ENCODE measurements at regions not wholly inside any gene's neighbourhood (a gene's known extent, or its start where the extent isn't known, plus 50 kb on each side); places are given as distances from the start of the nearest gene placed in this dataset.

GRCh38 chr5:35420200-35420599 is 189.9 kb upstream of the PRLR start:
- H3K4me2 ChIP-seq (ENCODE audit: insufficient read depth, low read length, poor library complexity, severe bottlenecking), result no peak overlapping the region
- no peak overlapping the region for H2BK5ac ChIP-seq (ENCODE audit: low read length)
- H3K4me1 ChIP-seq (ENCODE audit: control insufficient read depth in 2 of 2, insufficient read depth in 1 of 2, low read depth in 1 of 2, low read length in 2 of 2), result no peaks in the 10 kb centered on the region
- no peak overlapping the region for H3K27ac ChIP-seq (replicated peaks; ENCODE audit: low read length)
- no peak overlapping the region for H3K14ac ChIP-seq (ENCODE audit: low read length)
- H2BK120ac ChIP-seq (ENCODE audit: low read depth, low read length), result no peak overlapping the region
- no peaks in the 10 kb centered on the region for H3K9me3 ChIP-seq (replicated peaks in 1 of 2; ENCODE audit: control insufficient read depth in 2 of 2, insufficient read depth in 1 of 2, low read depth in 1 of 2, low read length in 2 of 2)
- no peak overlapping the region for H2BK12ac ChIP-seq (ENCODE audit: low read length)
- no peak overlapping the region for H4K8ac ChIP-seq (ENCODE audit: low read depth, low read length)
- H2AK5ac ChIP-seq (ENCODE audit: low read depth, low read length), result no peak overlapping the region
- no peak overlapping the region for H2AFZ ChIP-seq (ENCODE audit: low read length)
- H3K4me3 ChIP-seq (ENCODE audit: low read length in 2 of 2), result no peak overlapping the region
- H3K79me1 ChIP-seq (ENCODE audit: low read depth, low read length), result no peaks in the 10 kb centered on the region
- H4K91ac ChIP-seq (ENCODE audit: low read depth, low read length, poor library complexity), result no peak overlapping the region
- no peaks in the 10 kb centered on the region for H3K36me3 ChIP-seq (replicated peaks in 1 of 2; ENCODE audit: control insufficient read depth in 2 of 2, insufficient read depth in 2 of 2, low read length in 2 of 2)
- no peak overlapping the region for H3K9ac ChIP-seq (ENCODE audit: low read depth, low read length, poor library complexity)
- H3K23ac ChIP-seq (ENCODE audit: low read depth, low read length, poor library complexity), result no peak overlapping the region
- peaks cover 0 to 6% (median 0%) of the 10 kb centered on the region in 3 experiments for H3K27me3 ChIP-seq (ENCODE audit: control insufficient read depth in 3 of 3, insufficient read depth in 3 of 3, low read depth in 1 of 3, low read length in 3 of 3)
- no peak overlapping the region for H3K4ac ChIP-seq (ENCODE audit: low read length)
- no peak for DNase-seq (ENCODE audit: low spot score)
- WGBS, 2 donors (ENCODE audit: extremely low coverage in 2 of 2, insufficient read length in 2 of 2, insufficient replicate concordance in 1 of 2), result no CpG with 5 or more reads among the region's 1 CpG
- H2BK15ac ChIP-seq (ENCODE audit: low read length), result no peak overlapping the region
- no peak overlapping the region for H3K18ac ChIP-seq (ENCODE audit: low read length)

GRCh38 chr5:35417040-35417439 is 186.8 kb upstream of the PRLR start:
- DNase-seq (ENCODE audit: low spot score), result no peak
- Histone ChIP-seq H2BK15ac (ENCODE audit: low read length) (no peak overlapping the region), H3K4me3 (ENCODE audit: low read length in 2 of 2) (no peak overlapping the region), H3K9ac (ENCODE audit: low read depth, low read length, poor library complexity) (no peak overlapping the region), H3K4me1 (ENCODE audit: control insufficient read depth in 2 of 2, insufficient read depth in 1 of 2, low read depth in 1 of 2, low read length in 2 of 2) (no peaks in the 10 kb centered on the region), H2AFZ (ENCODE audit: low read length) (no peak overlapping the region), H2BK12ac (ENCODE audit: low read length) (no peak overlapping the region), H3K9me3 (replicated peaks in 1 of 2; ENCODE audit: control insufficient read depth in 2 of 2, insufficient read depth in 1 of 2, low read depth in 1 of 2, low read length in 2 of 2) (no peaks in the 10 kb centered on the region), H2BK120ac (ENCODE audit: low read depth, low read length) (no peak overlapping the region), H4K8ac (ENCODE audit: low read depth, low read length) (no peak overlapping the region), H4K91ac (ENCODE audit: low read depth, low read length, poor library complexity) (no peak overlapping the region), H2AK5ac (ENCODE audit: low read depth, low read length) (no peak overlapping the region), H3K27ac (replicated peaks; ENCODE audit: low read length) (no peak overlapping the region), H3K4ac (ENCODE audit: low read length) (no peak overlapping the region), H3K23ac (ENCODE audit: low read depth, low read length, poor library complexity) (no peak overlapping the region), H2BK5ac (ENCODE audit: low read length) (no peak overlapping the region), H3K14ac (ENCODE audit: low read length) (no peak overlapping the region), H3K18ac (ENCODE audit: low read length) (no peak overlapping the region), H3K36me3 (replicated peaks in 1 of 2; ENCODE audit: control insufficient read depth in 2 of 2, insufficient read depth in 2 of 2, low read length in 2 of 2) (no peaks in the 10 kb centered on the region), H3K27me3 (ENCODE audit: control insufficient read depth in 3 of 3, insufficient read depth in 3 of 3, low read depth in 1 of 3, low read length in 3 of 3) (peaks cover 0 to 3% (median 0%) of the 10 kb centered on the region in 3 experiments), H3K79me1 (ENCODE audit: low read depth, low read length) (no peaks in the 10 kb centered on the region), H3K4me2 (ENCODE audit: insufficient read depth, low read length, poor library complexity, severe bottlenecking) (no peak overlapping the region)
- no CpG with 5 or more reads among the region's 4 CpGs for WGBS, 2 donors (ENCODE audit: extremely low coverage in 2 of 2, insufficient read length in 2 of 2, insufficient replicate concordance in 1 of 2)

DNA sequence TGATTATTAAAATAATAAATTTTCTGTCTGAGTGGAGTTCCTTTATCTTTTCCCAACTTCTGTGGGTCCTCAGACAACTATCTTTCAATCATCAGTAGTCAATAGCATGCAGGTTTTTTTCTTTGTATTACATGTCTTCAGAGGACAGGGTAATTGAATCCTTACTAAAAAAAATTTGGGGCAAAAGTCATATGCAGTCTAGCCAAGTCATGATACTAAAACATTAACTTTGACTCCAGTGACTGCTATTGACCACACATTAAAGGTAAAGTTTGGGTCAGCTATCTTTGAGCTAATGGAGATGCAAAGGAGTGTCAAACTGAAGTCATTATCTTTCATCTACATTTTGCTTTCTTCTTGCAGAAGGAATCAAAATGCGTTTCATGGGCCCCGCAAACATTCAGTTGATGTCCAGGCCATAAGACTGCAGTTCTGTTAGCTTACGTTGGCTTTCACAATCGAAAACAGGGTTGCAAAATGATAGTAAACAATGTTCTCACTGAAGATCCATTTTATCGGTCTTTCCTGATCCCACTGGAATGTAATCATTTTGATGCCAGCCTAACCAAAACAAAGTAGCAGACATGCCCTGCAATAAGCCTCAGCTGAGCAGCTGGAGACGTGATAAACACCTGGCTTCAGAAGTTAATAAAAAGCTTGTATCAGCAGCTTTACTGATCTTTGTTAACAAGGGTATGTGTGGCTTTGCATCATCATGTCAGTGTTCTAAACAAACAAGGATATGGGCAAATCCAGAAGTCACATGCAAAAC is 186.1 kb upstream of the PRLR start:
- no peak overlapping the region for H2BK12ac ChIP-seq (ENCODE audit: low read length)
- no CpG with 5 or more reads among the region's 6 CpGs for WGBS, 2 donors (ENCODE audit: extremely low coverage in 2 of 2, insufficient read length in 2 of 2, insufficient replicate concordance in 1 of 2)
- no peak overlapping the region for H2BK120ac ChIP-seq (ENCODE audit: low read depth, low read length)
- no peak overlapping the region for H4K91ac ChIP-seq (ENCODE audit: low read depth, low read length, poor library complexity)
- H3K27ac ChIP-seq (replicated peaks; ENCODE audit: low read length), result no peak overlapping the region
- no peak overlapping the region for H3K14ac ChIP-seq (ENCODE audit: low read length)
- no peak overlapping the region for H2AFZ ChIP-seq (ENCODE audit: low read length)
- H3K36me3 ChIP-seq (replicated peaks in 1 of 2; ENCODE audit: control insufficient read depth in 2 of 2, insufficient read depth in 2 of 2, low read length in 2 of 2), result no peaks in the 10 kb centered on the region
- no peaks in the 10 kb centered on the region for H3K79me1 ChIP-seq (ENCODE audit: low read depth, low read length)
- H2BK15ac ChIP-seq (ENCODE audit: low read length), result no peak overlapping the region
- no peak overlapping the region for H3K4ac ChIP-seq (ENCODE audit: low read length)
- H2BK5ac ChIP-seq (ENCODE audit: low read length), result no peak overlapping the region
- H2AK5ac ChIP-seq (ENCODE audit: low read depth, low read length), result no peak overlapping the region
- no peaks in the 10 kb centered on the region for H3K9me3 ChIP-seq (replicated peaks in 1 of 2; ENCODE audit: control insufficient read depth in 2 of 2, insufficient read depth in 1 of 2, low read depth in 1 of 2, low read length in 2 of 2)
- H3K23ac ChIP-seq (ENCODE audit: low read depth, low read length, poor library complexity), result no peak overlapping the region
- H3K18ac ChIP-seq (ENCODE audit: low read length), result no peak overlapping the region
- no peak overlapping the region for H3K4me3 ChIP-seq (ENCODE audit: low read length in 2 of 2)
- DNase-seq (ENCODE audit: low spot score), result no peak
- no peak overlapping the region for H3K9ac ChIP-seq (ENCODE audit: low read depth, low read length, poor library complexity)
- H3K4me1 ChIP-seq (ENCODE audit: control insufficient read depth in 2 of 2, insufficient read depth in 1 of 2, low read depth in 1 of 2, low read length in 2 of 2), result no peaks in the 10 kb centered on the region
- peaks cover 0 to 3% (median 0%) of the 10 kb centered on the region in 3 experiments for H3K27me3 ChIP-seq (ENCODE audit: control insufficient read depth in 3 of 3, insufficient read depth in 3 of 3, low read depth in 1 of 3, low read length in 3 of 3)
- no peak overlapping the region for H4K8ac ChIP-seq (ENCODE audit: low read depth, low read length)
- H3K4me2 ChIP-seq (ENCODE audit: insufficient read depth, low read length, poor library complexity, severe bottlenecking), result no peak overlapping the region

- Histone ChIP-seq H2BK5ac (ENCODE audit: low read length) (no peak overlapping the region), H2BK120ac (ENCODE audit: low read depth, low read length) (no peak overlapping the region), H4K91ac (ENCODE audit: low read depth, low read length, poor library complexity) (no peak overlapping the region), H3K9ac (ENCODE audit: low read depth, low read length, poor library complexity) (no peak overlapping the region), H3K14ac (ENCODE audit: low read length) (no peak overlapping the region), H3K4me3 (ENCODE audit: low read length in 2 of 2) (no peak overlapping the region), H3K4me2 (ENCODE audit: insufficient read depth, low read length, poor library complexity, severe bottlenecking) (no peak overlapping the region), H3K9me3 (replicated peaks in 1 of 2; ENCODE audit: control insufficient read depth in 2 of 2, insufficient read depth in 1 of 2, low read depth in 1 of 2, low read length in 2 of 2) (no peaks in the 10 kb centered on the region), H3K4me1 (ENCODE audit: control insufficient read depth in 2 of 2, insufficient read depth in 1 of 2, low read depth in 1 of 2, low read length in 2 of 2) (no peaks in the 10 kb centered on the region), H2AFZ (ENCODE audit: low read length) (no peak overlapping the region), H2AK5ac (ENCODE audit: low read depth, low read length) (no peak overlapping the region), H3K36me3 (replicated peaks in 1 of 2; ENCODE audit: control insufficient read depth in 2 of 2, insufficient read depth in 2 of 2, low read length in 2 of 2) (no peaks in the 10 kb centered on the region), H2BK15ac (ENCODE audit: low read length) (no peak overlapping the region), H3K18ac (ENCODE audit: low read length) (no peak overlapping the region), H3K4ac (ENCODE audit: low read length) (no peak overlapping the region), H3K23ac (ENCODE audit: low read depth, low read length, poor library complexity) (no peak overlapping the region), H3K27me3 (ENCODE audit: control insufficient read depth in 3 of 3, insufficient read depth in 3 of 3, low read depth in 1 of 3, low read length in 3 of 3) (peaks cover 0 to 3% (median 0%) of the 10 kb centered on the region in 3 experiments), H3K27ac (replicated peaks; ENCODE audit: low read length) (no peak overlapping the region), H4K8ac (ENCODE audit: low read depth, low read length) (no peak overlapping the region), H3K79me1 (ENCODE audit: low read depth, low read length) (no peaks in the 10 kb centered on the region), H2BK12ac (ENCODE audit: low read length) (no peak overlapping the region)
- DNase-seq (ENCODE audit: low spot score), result no peak
- no CpG with 5 or more reads among the region's 2 CpGs for WGBS, 2 donors (ENCODE audit: extremely low coverage in 2 of 2, insufficient read length in 2 of 2, insufficient replicate concordance in 1 of 2)
Observed at GRCh38 chr5:35415309-35415708, 185.0 kb upstream of the PRLR start.

All from neuronal stem cell (in vitro differentiated cells).